Left colon (tissue), 2 donors: ENCODE measurements at regions not wholly inside any gene's neighbourhood (a gene's known extent, or its start where the extent isn't known, plus 50 kb on each side); places are given as distances from the start of the nearest gene placed in this dataset.
"Not testable (repeated sequence)": the region's sequence is repeated elsewhere in the genome, so short reads cannot be mapped to it uniquely, and the experiment has no call there.

ENCODE experiments used
- ATAC-seq: fragments of 200-7000 bp; cut with Tn5 transposase; one replicate; pipeline ENCODE4 v1.9.1; 2020; ENCODE audit warnings: mild to moderate bottlenecking, moderate library complexity
- DNase-seq, 2 donors: peaks; one replicate each; pipeline ENCODE4 v3.0.0-alpha.2; 2020
- intact Hi-C, 2 donors: fragments of 100-400 bp; cut with DNase I in 1 of 2; cut with micrococcal nuclease in 1 of 2; formaldehyde crosslinking; loops; one replicate each; pipeline versions ENCODE4 v1.11.2 to v1.14.0; 2022; cut with DNase I, micrococcal nuclease
- donor health status: DM: no; HTN: no; CAD: no.
- donor health status: DM: yes; HTN: yes; CAD: no.

- no peak for ATAC-seq
- intact Hi-C loops: no loop called here
Measured at GRCh38 chr1:5678759-5679158, 313.5 kb downstream of the NPHP4 start.

GRCh38 chr1:5672355-5672754 is 319.9 kb downstream of the NPHP4 start:
- ATAC-seq, intact Hi-C loops, DNase-seq: not testable (repeated sequence)

More at GRCh38 chr1:5678759-5679158, 313.5 kb downstream of the NPHP4 start:
- no peak for DNase-seq

- no peak for DNase-seq
Measured at GRCh38 chr1:5670590-5671350, 321.5 kb downstream of the NPHP4 start.

GRCh38 chr1:5667513-5668325 is 324.5 kb downstream of the NPHP4 start:
- intact Hi-C loops: no loop called here
- no peak for DNase-seq
- ATAC-seq: no peak

More at GRCh38 chr1:5670590-5671350, 321.5 kb downstream of the NPHP4 start:
- intact Hi-C loops: no loop called here
- no peak for ATAC-seq

- no peak for ATAC-seq
- intact Hi-C loops: no loop called here
- DNase-seq: no peak
Measured at GRCh38 chr1:5664906-5665875, 327.0 kb downstream of the NPHP4 start.

GRCh38 chr1:5664081-5664768 is 328.0 kb downstream of the NPHP4 start:
- no peak for DNase-seq
- no peak for ATAC-seq
- intact Hi-C loops: no loop called here

- ATAC-seq (no peak), DNase-seq (no peak)
- intact Hi-C loops: no loop called here
Measured at GRCh38 chr1:5662744-5663126, 329.5 kb downstream of the NPHP4 start.

GRCh38 chr1:5662086-5662743 is 330.0 kb downstream of the NPHP4 start:
- ATAC-seq (no peak), DNase-seq (no peak)
- intact Hi-C loops: no loop called here

GRCh38 chr1:5661196-5662085 is 330.8 kb downstream of the NPHP4 start:
- ATAC-seq: no peak
- peak in 1 of 2 donors; percentile 14 for DNase-seq
- intact Hi-C loops: no loop called here

- intact Hi-C loops: no loop called here
- DNase-seq (no peak), ATAC-seq (peak; percentile 29)
Measured at GRCh38 chr1:5660141-5660935, 331.9 kb downstream of the NPHP4 start.

- no peak for DNase-seq
- no peak for ATAC-seq
- intact Hi-C loops: no loop called here
Measured at GRCh38 chr1:5659606-5660005, 332.6 kb downstream of the NPHP4 start.

- intact Hi-C loops: no loop called here
- DNase-seq (peak; percentile 50 to 69), ATAC-seq (peak; percentile 99)
Measured at GRCh38 chr1:5658340-5659316, 333.6 kb downstream of the NPHP4 start.

- no peak for ATAC-seq
- DNase-seq: no peak
Measured at GRCh38 chr1:5651964-5652821, 340.0 kb downstream of the NPHP4 start.

GRCh38 chr1:5651473-5651872 is 340.8 kb downstream of the NPHP4 start:
- ATAC-seq: no peak
- intact Hi-C loops: no loop called here
- DNase-seq: no peak

More at GRCh38 chr1:5651964-5652821, 340.0 kb downstream of the NPHP4 start:
- intact Hi-C loops: no loop called here
